GM10248 (cell line): ENCODE measurements at regions not wholly inside any gene's neighbourhood (a gene's known extent, or its start where the extent isn't known, plus 50 kb on each side); places are given as distances from the start of the nearest gene placed in this dataset.

Experiments used
- CTCF ChIA-PET: fragments of 300-600 bp; sonication (Branson Sonifier 250); formaldehyde crosslinking; extraction: SDS; loops from one replicate; lab custom pipeline; 2021; ENCODE audit warnings: antibody characterized with exemption; lab: Yijun Ruan, JAX
- POLR2A ChIA-PET: fragments of 350-650 bp; sonication (Branson Sonifier 250); formaldehyde crosslinking; extraction: SDS; loops from one replicate; lab custom pipeline; 2020; ENCODE audit warnings: antibody characterized with exemption; lab: Yijun Ruan, JAX
- DNase-seq: peaks from one replicate; pipeline ENCODE4 v3.0.0; 2012; ENCODE audit errors: extremely low spot score
- CTCF ChIP-seq: IDR thresholded peaks from 2 replicates; pipeline ENCODE4 v1.5.1; 2012; ENCODE audit warnings: mild to moderate bottlenecking, low read depth; ENCODE audit errors: extremely low read depth, missing control alignments, control extremely low read depth

DNA sequence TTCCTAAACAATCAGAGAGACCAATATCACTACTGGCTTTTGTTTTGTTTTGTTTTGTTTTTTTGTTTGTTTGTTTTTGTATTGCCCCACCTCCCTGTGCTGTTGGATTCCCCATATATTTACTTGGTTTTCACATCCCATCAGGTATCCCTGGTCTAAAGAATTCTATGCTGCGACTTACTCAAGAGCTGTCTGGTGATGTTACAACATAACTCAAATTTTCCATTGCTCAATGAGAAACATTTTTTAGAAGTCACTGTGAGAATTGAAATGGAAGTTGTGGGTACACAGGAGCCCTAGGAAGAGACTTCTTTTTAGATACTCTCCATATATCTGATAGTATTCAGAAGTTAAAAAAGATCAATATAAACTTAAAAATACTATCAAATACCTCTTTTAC lies 181.4 kb downstream of the KLF5 start:
- ChIA-PET CTCF (no interaction called here), POLR2A (no interaction called here)
- TF ChIP-seq CTCF, result no peak
- no peak for DNase-seq

- ChIA-PET POLR2A (no interaction called here), CTCF (no interaction called here)
- TF ChIP-seq CTCF, result no peak
- DNase-seq, result no peak
Measured at GRCh38 chr13:73235385-73235784, 176.6 kb downstream of the KLF5 start.

GRCh38 chr13:73231471-73231870 lies 172.7 kb downstream of the KLF5 start:
- no peak for TF ChIP-seq CTCF
- ChIA-PET POLR2A (no interaction called here), CTCF (no interaction called here)
- no peak for DNase-seq

GRCh38 chr13:73230716-73231115 lies 171.9 kb downstream of the KLF5 start:
- CTCF ChIA-PET, result interaction anchor here (0.9 kb wide), 1 partner anchor 15 kb away, joined by 3 read pairs; no protein-coding TSS in a partner anchor
- POLR2A ChIA-PET, result no interaction called here
- TF ChIP-seq CTCF, result no peak
- DNase-seq, result no peak

DNA sequence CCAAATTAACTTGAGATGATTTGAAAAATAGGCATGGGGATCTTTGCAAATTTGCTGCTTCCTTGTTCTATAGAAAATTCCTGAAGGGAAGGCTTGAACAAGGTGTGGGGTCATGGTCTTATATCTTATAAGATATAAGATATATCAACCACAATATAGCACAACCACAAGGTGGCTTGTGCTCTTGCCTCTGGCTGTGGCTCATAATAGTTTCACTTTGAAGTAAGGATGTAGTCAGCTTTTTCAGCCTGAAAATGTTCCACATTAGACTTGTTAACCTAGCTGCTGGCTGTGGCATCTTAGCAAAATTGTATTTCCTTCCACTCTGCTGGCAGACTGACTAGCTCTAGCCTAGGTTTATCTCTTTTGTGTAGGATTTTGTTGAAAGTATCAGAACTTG lies 169.7 kb downstream of the KLF5 start:
- ChIA-PET CTCF (no interaction called here), POLR2A (interaction anchor here (0.7 kb wide), 1 partner anchor 115 kb away, joined by 3 read pairs; no protein-coding TSS in a partner anchor)
- no peak for TF ChIP-seq CTCF
- DNase-seq, result no peak

GRCh38 chr13:73225990-73226389 lies 167.2 kb downstream of the KLF5 start:
- CTCF ChIA-PET, result interaction anchor here (1.2 kb wide), 1 partner anchor 20 kb away, joined by 3 read pairs; no protein-coding TSS in a partner anchor
- DNase-seq, result no peak
- POLR2A ChIA-PET, result no interaction called here
- TF ChIP-seq CTCF, result no peak

GRCh38 chr13:73224703-73225102 lies 165.9 kb downstream of the KLF5 start:
- no peak for TF ChIP-seq CTCF
- ChIA-PET CTCF (no interaction called here), POLR2A (no interaction called here)
- no peak for DNase-seq
